IPS DF 4.7 (cell line): ENCODE measurements at regions not wholly inside any gene's neighbourhood (a gene's known extent, or its start where the extent isn't known, plus 50 kb on each side); places are given as distances from the start of the nearest gene placed in this dataset.
"Not testable (repeated sequence)": the region's sequence is repeated elsewhere in the genome, so short reads cannot be mapped to it uniquely, and the experiment has no call there.

Experiments
- DNase-seq: peaks from one replicate; pipeline ENCODE4 v3.0.0-alpha.2; 2013; ENCODE audit warnings: low spot score; ENCODE audit errors: extremely low read depth

- DNase-seq: no peak
Measured at GRCh38 chr4:123025398-123025797, 103.0 kb upstream of the NUDT6 start.

GRCh38 chr4:123026015-123026414 lies 103.6 kb upstream of the NUDT6 start:
- DNase-seq: not testable (repeated sequence)

GRCh38 chr4:123031664-123032063 lies 109.3 kb upstream of the NUDT6 start:
- no peak for DNase-seq

GRCh38 chr4:123034023-123034422 lies 111.6 kb upstream of the NUDT6 start:
- DNase-seq: no peak

GRCh38 chr4:123035239-123035638 lies 112.8 kb upstream of the NUDT6 start:
- no peak for DNase-seq

- no peak for DNase-seq
Measured at GRCh38 chr4:123037804-123038203, 115.4 kb upstream of the NUDT6 start.

DNA sequence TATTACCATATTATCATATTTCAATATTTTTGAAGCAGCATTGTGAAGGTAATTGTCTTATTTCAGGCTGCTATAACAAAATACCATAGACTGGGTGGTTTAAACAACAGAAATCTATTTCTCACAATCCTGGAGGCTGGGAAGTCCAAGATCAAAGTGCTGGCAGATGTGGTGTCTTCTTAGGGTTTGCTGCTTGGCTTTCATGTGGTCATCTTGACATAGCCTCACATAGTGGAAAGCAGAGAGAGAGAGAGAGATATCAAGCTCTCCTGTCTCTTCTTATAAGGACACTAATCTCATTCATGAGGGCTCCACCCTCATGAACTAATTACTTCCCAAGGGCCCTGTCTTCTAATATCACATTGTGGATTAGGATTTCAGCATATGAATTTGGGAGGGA lies 119.7 kb upstream of the NUDT6 start:
- DNase-seq: no peak

DNA sequence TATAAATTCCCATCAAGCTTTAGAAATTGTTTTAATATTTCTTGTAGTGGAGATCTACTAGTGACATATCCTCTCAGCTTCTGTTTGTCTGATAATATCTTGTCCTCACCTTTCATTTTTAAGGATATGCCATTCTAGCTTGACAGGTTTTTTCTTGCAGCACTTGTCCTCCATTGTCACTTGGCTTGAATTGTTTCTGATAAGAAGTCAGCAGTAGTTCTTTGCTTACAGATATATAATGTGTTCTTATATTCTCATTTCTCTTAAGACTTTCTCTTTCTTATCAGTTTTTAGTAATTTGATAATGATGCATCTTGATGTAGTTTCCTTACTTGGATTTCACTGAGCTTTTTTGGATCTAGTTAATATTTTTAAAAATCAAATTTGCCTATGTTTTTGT lies 120.6 kb upstream of the NUDT6 start:
- no peak for DNase-seq

DNA sequence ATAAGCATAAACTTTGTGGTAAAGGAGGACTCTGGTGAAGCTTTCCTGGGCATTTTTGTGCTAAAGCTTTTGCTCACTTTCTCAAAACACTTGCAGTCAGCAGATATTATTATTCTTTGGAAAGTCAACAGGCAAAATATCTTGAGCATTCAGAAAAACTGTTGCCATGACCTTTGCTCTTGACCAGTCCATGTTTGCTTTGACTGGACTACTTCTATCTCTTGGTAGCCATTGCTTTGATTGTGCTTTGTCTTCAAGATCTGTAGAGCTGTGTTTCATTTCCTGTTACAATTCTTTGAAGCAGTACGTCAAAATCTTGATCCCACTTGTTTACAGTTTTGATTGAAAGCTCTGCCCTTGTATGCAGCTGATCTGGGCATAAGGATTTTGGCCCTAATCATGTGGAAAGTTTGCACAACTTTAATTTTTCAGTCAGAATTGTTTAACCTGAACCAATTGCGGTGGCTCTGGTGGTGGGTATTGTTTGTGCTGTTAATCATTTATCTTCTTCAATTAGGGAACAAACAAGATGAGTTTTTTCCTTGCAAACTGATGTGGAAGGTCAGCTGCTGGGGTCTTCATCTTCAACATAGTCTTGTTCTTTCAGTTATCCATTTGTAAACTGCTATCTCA lies 121.5 kb upstream of the NUDT6 start:
- DNase-seq: no peak

- no peak for DNase-seq
Measured at GRCh38 chr4:123046096-123046495, 123.7 kb upstream of the NUDT6 start.

DNA sequence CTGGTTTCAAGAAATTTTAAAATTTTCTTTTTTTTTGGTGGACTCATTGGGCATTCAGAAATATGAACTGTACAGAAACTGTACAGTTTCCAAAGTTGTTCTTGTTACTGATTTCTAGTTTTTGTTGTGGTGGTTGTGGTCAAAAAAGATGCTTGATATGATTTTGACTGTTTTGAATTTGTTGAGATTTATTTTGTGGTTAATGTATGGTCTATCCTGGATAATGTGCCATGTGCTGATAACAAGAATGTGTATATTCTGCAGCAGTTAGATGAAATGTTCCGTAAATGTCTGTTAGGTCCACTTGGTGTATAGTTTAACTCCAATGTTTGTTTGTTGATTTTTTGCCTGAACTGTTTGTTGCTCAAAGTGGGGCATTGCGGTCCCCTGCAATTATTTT lies 127.6 kb upstream of the NUDT6 start:
- DNase-seq: no peak

DNA sequence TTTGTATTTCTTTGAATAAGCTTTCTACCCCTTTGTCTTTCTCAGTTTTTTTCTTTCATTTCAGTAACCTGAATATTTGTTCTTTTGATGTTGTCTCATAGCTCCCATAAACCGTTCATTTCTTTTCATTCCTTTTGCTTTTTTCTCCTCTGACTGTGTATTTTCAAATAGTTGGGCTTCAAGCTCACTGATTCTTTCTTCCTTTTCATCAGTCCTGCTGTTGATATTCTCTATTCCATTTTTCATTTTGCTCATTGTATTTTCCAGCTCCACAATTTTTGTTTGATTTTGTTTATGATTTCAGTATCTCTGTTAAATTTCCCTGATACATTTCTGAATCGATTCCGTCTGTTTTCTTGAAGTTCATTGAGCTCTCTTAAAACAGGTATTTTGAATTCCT lies 129.6 kb upstream of the NUDT6 start:
- DNase-seq: no peak

GRCh38 chr4:123055943-123056342 lies 133.5 kb upstream of the NUDT6 start:
- DNase-seq: no peak

GRCh38 chr4:123060039-123060770 lies 137.8 kb upstream of the NUDT6 start:
- DNase-seq: no peak

DNA sequence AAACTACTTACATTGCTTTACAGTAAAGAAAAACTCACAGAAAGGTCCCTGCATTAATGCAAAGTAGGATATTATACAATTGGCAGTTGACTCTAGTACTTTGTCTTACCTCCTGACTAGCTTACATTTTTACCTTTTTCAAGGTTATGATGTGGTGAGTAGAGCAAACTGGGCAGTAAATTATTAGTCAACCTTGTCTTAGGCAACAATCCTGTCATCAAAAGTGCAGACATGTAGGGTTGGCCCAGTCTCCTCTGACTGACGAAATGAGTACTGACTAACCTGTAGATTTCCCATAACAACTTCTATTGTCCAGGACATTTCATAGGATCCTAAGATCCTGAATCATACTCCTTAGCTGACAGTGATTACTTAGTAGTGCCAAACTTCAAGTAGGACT lies 142.0 kb upstream of the NUDT6 start:
- DNase-seq: no peak

GRCh38 chr4:123068081-123068480 lies 145.7 kb upstream of the NUDT6 start:
- DNase-seq: no peak

DNA sequence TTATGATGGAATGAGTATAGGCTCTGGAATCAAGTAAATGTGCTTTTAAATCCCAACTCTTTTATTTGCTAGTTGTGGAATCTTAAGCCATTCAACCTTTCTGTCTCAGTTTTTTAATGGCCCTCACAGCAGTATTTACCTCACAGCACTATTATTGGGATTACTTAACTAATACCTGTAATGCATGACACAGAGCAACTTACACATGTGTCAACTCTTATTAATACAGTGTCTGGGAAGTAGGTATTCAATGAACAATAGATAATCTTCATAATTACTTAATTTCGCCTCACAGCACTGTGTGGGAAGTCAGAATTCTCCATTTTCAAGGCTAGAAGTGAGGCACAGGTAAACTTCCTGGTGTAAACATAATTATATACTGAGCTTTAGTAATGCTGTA lies 149.7 kb upstream of the NUDT6 start:
- no peak for DNase-seq

- DNase-seq: no peak
Measured at GRCh38 chr4:123073650-123074049, 151.3 kb upstream of the NUDT6 start.

GRCh38 chr4:123077330-123077729 lies 154.9 kb upstream of the NUDT6 start:
- DNase-seq: no peak

GRCh38 chr4:123081971-123082370 lies 159.6 kb upstream of the NUDT6 start:
- no peak for DNase-seq

DNA sequence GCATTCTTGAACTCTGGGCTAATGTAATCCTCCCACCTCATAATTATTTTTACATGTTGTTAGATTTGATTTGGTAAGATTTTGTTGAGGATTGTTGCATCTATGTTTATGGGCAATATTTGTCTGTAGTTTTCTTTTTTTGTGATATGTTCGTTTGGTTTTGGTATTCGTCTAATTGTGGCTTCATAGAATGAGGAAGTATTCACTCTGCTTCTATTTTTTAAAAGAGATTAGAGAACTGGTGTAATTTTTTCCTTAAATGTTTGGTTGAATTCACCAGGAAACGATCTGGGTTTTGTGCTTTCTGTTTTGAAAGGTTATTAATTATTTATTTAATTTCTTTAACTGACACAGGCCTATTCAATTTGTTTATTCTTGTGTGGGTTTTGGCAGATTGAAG lies 161.2 kb upstream of the NUDT6 start:
- no peak for DNase-seq

DNA sequence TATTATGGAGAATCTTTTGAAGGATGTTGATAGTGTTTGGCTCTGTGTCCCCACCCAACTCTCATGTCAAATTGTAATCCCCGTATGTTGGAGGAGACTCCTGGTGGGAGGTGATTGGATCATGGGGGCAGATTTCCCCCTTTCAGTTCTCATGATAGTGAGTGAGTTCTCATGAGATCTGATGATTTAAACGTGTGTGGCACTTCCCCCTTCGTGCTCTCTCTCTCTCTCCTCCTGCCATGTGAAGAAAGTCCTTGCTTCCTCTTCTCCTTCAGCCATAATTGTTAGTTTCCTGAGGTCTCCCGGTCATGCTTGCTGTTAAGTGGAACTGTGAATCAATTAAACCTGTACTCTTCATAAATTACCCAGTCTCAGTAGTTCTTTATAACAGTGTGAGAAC lies 166.1 kb upstream of the NUDT6 start:
- no peak for DNase-seq

DNA sequence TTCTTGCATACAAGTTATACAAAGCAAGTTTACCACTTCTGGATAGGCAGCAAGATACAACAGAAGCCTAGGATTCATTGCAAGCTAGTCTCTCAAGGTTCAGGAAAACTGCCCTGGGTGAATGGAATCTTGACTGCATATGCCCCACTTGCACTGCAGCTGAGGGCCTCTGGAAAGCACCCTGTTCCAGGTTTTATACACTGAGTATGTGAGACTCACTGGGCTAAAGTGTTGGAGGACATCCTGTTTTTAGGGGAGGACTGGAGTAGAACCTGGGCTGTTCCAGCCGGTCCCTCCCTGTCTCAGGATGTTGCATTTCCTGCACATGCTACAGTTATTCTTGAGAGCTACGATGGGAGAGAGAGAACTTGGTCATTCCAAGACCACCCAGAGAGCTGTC lies 168.5 kb upstream of the NUDT6 start:
- no peak for DNase-seq
